Parathyroid adenoma (tissue), 2 donors: ENCODE measurements at regions not wholly inside any gene's neighbourhood (a gene's known extent, or its start where the extent isn't known, plus 50 kb on each side); places are given as distances from the start of the nearest gene placed in this dataset.

Source experiments
- H2AFZ ChIP-seq: fragments of 300-600 bp; sonication (generic); one replicate; pipeline ENCODE4 v1.7.0; 2017; ENCODE audit warnings: antibody characterized with exemption, mild to moderate bottlenecking
- H3K27ac ChIP-seq: fragments of 300-600 bp; sonication (generic); one replicate; pipeline ENCODE4 v1.7.0; 2017
- H3K27me3 ChIP-seq: fragments of 300-600 bp; sonication (generic); one replicate; pipeline ENCODE4 v1.7.0; 2017; ENCODE audit warnings: low read length; ENCODE audit not compliant: control insufficient read depth, insufficient read depth
- H3K36me3 ChIP-seq: fragments of 300-600 bp; sonication (generic); one replicate; pipeline ENCODE4 v1.7.0; 2017; ENCODE audit warnings: low read length; ENCODE audit not compliant: control insufficient read depth, insufficient read depth
- H3K4me1 ChIP-seq: fragments of 300-600 bp; sonication (generic); one replicate; pipeline ENCODE4 v1.7.0; 2017; ENCODE audit warnings: control low read depth
- H3K4me2 ChIP-seq: fragments of 300-600 bp; sonication (generic); one replicate; pipeline ENCODE4 v1.7.0; 2017; ENCODE audit warnings: low read length
- H3K4me3 ChIP-seq: fragments of 300-600 bp; sonication (generic); one replicate; pipeline ENCODE4 v1.7.0; 2017; ENCODE audit warnings: low read depth, low read length
- H3K79me2 ChIP-seq: fragments of 300-600 bp; sonication (generic); one replicate; pipeline ENCODE4 v1.7.0; 2017; ENCODE audit warnings: control low read depth
- H3K9ac ChIP-seq: fragments of 300-600 bp; sonication (generic); one replicate; pipeline ENCODE4 v1.7.0; 2017; ENCODE audit warnings: mild to moderate bottlenecking
- H3K9me3 ChIP-seq: fragments of 300-600 bp; sonication (generic); one replicate; pipeline ENCODE4 v1.7.0; 2017; ENCODE audit warnings: low read length; ENCODE audit not compliant: control insufficient read depth
- CTCF ChIP-seq: fragments of 300-600 bp; sonication (generic); IDR thresholded peaks from one replicate; pipeline ENCODE4 v1.7.0; 2017; ENCODE audit warnings: antibody characterized with exemption, mild to moderate bottlenecking
- donor health status: primary hyperparathyroidism.

DNA sequence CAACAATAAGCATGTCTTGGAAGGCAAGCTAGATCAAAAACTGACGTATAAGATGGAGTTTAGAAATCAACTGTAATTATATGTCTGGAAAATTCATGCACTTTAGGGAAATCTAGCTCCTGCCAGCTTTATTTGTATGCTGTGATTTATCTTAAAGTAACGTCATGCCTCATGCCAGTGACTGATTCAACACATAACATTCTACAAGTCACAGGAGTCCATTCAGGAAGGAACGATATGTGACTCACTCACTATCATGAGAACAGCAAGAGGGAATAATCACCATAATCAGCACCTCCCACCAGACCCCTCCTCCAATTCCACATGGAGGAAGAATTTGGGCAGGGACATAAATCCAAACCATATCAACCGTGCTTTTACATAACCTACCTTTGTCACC, 682.4 kb upstream of the ADAMTS5 start:
- Histone ChIP-seq H3K36me3 (no peaks in the 10 kb centered on the region), H3K4me1 (no peaks in the 10 kb centered on the region), H3K9ac (no peak overlapping the region), H2AFZ (no peak overlapping the region), H3K9me3 (no peaks in the 10 kb centered on the region), H3K79me2 (no peaks in the 10 kb centered on the region), H3K27ac (no peak overlapping the region), H3K27me3 (no peaks in the 10 kb centered on the region), H3K4me3 (no peak overlapping the region), H3K4me2 (no peak overlapping the region)
- TF ChIP-seq CTCF: no peak

DNA sequence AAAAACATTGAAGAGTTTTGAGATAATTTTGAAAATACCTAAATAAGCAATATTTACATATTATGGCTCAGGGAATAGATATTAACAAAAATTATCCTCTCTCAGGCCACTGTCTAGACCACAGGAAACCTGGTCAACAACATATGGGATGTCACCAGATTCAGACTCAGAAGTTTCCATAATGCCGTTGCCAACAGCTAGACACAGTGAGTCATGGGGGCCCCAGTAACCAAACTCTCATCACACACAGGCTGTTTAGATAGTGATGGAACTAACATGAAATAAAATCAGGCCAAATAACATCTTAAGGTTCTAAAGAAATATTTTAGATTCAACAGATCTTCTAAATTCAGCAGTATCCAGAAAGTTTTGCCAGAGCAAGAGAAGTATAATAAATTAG, 681.7 kb upstream of the ADAMTS5 start:
- Histone ChIP-seq H3K4me2 (no peak overlapping the region), H3K27ac (no peak overlapping the region), H3K9ac (no peak overlapping the region), H2AFZ (no peak overlapping the region), H3K27me3 (no peaks in the 10 kb centered on the region), H3K4me1 (no peaks in the 10 kb centered on the region), H3K4me3 (no peak overlapping the region), H3K36me3 (no peaks in the 10 kb centered on the region), H3K79me2 (no peaks in the 10 kb centered on the region), H3K9me3 (no peaks in the 10 kb centered on the region)
- TF ChIP-seq CTCF: no peak

DNA sequence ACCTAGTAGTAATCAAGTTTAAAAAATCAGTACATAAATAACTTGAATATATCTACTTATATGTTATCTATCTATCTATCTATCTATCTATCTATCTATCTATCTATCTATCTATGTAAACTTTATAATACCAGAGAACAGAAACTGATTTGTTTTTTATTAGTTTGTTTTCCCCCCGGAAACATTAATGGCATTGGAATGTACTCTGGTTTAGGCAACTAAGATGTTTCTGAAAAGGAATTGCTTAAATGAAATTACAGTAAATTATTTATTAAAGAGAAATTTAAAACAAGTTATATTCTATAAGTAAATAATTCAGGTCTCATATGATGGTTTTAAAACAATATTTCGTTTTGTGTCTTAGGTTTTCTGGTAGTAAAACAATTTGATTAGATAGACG, 681.0 kb upstream of the ADAMTS5 start:
- no peak for TF ChIP-seq CTCF
- Histone ChIP-seq H3K27me3 (no peaks in the 10 kb centered on the region), H3K4me1 (no peaks in the 10 kb centered on the region), H3K79me2 (no peaks in the 10 kb centered on the region), H3K27ac (no peak overlapping the region), H3K9ac (no peak overlapping the region), H2AFZ (no peak overlapping the region), H3K36me3 (no peaks in the 10 kb centered on the region), H3K4me2 (no peak overlapping the region), H3K4me3 (no peak overlapping the region), H3K9me3 (no peaks in the 10 kb centered on the region)

- Histone ChIP-seq H3K27ac (no peak overlapping the region), H3K27me3 (no peaks in the 10 kb centered on the region), H2AFZ (no peak overlapping the region), H3K9ac (no peak overlapping the region), H3K9me3 (no peaks in the 10 kb centered on the region), H3K4me2 (no peak overlapping the region), H3K36me3 (no peaks in the 10 kb centered on the region), H3K79me2 (no peaks in the 10 kb centered on the region), H3K4me1 (no peaks in the 10 kb centered on the region), H3K4me3 (no peak overlapping the region)
- no peak for TF ChIP-seq CTCF
These were observed 680.5 kb upstream of the ADAMTS5 start for GRCh38 chr21:27647401-27647800.

GRCh38 chr21:27646691-27647090, 679.8 kb upstream of the ADAMTS5 start:
- TF ChIP-seq CTCF: no peak
- Histone ChIP-seq H3K9ac (no peak overlapping the region), H3K27me3 (no peaks in the 10 kb centered on the region), H2AFZ (no peak overlapping the region), H3K4me1 (no peaks in the 10 kb centered on the region), H3K27ac (no peak overlapping the region), H3K36me3 (no peaks in the 10 kb centered on the region), H3K79me2 (no peaks in the 10 kb centered on the region), H3K4me2 (no peak overlapping the region), H3K4me3 (no peak overlapping the region), H3K9me3 (no peaks in the 10 kb centered on the region)
